Endothelial cell of umbilical vein (primary cell): ENCODE measurements at regions not wholly inside any gene's neighbourhood (a gene's known extent, or its start where the extent isn't known, plus 50 kb on each side); places are given as distances from the start of the nearest gene placed in this dataset.

Experiments
- CTCF ChIP-seq, 2 donors: IDR thresholded peaks; 1 replicate in 1 of 2; 2 replicates in 1 of 2; pipeline ENCODE4 v1.5.1; 2011; ENCODE audit warnings: low read length in 2 of 2, mild to moderate bottlenecking in 2 of 2, moderate library complexity in 2 of 2, control low read depth in 1 of 2, inconsistent platforms in 1 of 2, low read depth in 1 of 2; ENCODE audit not compliant: insufficient read depth in 1 of 2; ENCODE audit errors: extremely low read depth in 1 of 2
- EZH2 ChIP-seq: IDR thresholded peaks from 2 replicates; pipeline ENCODE4 v1.6.1; 2012; ENCODE audit warnings: borderline replicate concordance, low read depth, mild to moderate bottlenecking, moderate library complexity, low read length, inconsistent platforms; ENCODE audit not compliant: severe bottlenecking
- MYC ChIP-seq: IDR thresholded peaks from one replicate; pipeline ENCODE4 v1.6.1; 2011; ENCODE audit warnings: mild to moderate bottlenecking, low read depth, low read length

GRCh38 chr6:153931431-153931830 lies 107.6 kb upstream of the OPRM1 start:
- TF ChIP-seq CTCF (IDR thresholded peaks at IDR 0.05; ENCODE audit: extremely low read depth in 1 of 2, insufficient read depth in 1 of 2, low read depth in 1 of 2, low read length in 2 of 2), result no peak
- no peak for TF ChIP-seq EZH2
- TF ChIP-seq MYC, result no peak
